Inferior parietal cortex (tissue), 1 donor: ENCODE measurements at regions not wholly inside any gene's neighbourhood (a gene's known extent, or its start where the extent isn't known, plus 50 kb on each side); places are given as distances from the start of the nearest gene placed in this dataset.

ENCODE experiments used
- DNase-seq: peaks from one replicate; pipeline ENCODE4 v3.0.0-alpha.2; 2016; ENCODE audit errors: extremely low spot score

DNA sequence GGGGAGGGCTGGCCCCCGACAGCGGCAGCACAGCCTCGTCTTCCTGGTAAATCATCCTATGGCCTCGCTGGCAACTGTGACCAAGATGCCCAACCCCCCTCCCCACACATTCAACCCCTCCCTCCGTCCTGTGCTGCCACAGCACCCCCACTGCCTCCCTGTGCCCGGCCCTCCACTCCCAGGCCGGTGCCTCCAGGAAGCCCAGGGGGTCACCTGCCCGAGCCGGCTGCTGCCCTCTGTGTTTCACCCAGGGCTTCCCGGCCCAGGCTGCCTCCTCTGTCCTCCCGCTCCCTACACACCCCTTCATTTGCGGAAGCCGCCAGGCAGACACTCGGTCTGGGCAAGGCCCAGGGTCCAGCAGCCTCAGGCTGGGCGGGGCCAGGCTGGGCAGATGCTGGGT lies 188.6 kb downstream of the RBFOX3 start:
- DNase-seq, result no peak

DNA sequence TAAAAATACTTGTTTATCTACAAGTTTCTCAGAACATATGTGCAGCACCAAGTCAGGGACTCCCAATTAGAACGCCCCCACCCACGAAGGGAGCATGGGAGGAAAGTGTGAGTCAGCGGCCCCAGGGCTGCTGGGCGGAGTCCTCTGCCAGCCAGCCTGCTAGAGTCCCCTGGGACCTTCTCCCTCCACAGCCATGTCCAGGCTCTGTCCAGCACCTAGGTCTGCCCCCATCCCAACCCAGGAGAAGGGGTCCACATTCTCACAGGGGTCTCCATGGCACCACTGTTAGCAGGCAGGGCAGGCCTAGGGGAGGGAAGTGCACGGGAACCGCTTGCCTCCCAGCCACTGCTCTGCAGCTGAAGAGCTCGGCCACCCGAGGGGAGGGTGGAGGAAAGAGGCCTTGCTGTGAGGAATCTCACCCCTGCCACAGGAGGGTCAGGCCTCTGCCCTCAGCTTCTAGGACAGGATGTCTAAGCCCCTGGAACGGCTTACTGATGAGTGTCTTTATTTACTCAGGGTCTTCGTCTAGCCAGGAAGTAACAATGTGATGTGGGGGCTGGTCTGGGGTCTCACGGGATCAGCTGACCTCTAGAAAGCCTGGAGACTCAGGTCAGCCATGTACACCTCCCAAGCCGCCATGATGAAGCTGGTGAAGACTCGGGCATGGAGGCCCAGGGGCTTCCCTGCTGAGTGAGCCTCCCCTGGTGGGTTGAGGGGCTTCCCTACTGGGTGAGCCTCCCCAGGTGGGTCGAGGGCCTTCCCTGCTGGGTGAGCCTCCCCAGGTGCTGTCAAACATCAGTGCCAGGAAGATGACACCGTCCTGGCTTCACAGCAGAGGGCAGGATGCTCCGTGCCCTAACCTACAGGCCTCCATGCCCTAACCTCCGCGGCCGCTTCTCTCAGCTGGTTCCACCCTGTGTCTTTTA lies 190.3 kb downstream of the RBFOX3 start:
- peak; percentile 53 for DNase-seq

GRCh38 chr17:79417476-79417988 lies 193.3 kb downstream of the RBFOX3 start:
- DNase-seq, result no peak

DNA sequence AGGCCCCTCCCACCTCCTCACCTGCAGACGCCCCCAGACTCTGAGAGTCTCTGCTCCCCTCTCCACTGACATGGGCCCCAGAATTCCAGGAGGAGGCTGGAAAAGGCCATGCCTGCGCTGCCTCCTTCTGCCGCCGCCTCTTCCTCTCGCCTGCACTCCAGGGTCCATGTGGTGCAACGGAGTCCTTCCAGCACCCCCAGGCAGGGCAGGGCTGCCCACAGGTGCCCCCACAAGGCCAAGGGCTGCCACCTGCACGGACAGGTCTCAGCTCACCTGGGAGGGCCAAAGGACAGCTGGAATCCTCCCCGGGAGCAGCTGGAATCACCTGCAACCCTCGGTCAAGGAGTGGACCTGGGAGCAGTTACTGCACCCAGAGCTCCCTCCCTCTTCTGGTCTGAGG lies 194.9 kb downstream of the RBFOX3 start:
- DNase-seq, result no peak

GRCh38 chr17:79415365-79415764 lies 195.5 kb downstream of the RBFOX3 start:
- no peak for DNase-seq

GRCh38 chr17:79414793-79415211 lies 196.0 kb downstream of the RBFOX3 start:
- no peak for DNase-seq

- no peak for DNase-seq
Observed at GRCh38 chr17:79414063-79414792, 196.6 kb downstream of the RBFOX3 start.

- no peak for DNase-seq
Observed at GRCh38 chr17:79413611-79414010, 197.2 kb downstream of the RBFOX3 start.

DNA sequence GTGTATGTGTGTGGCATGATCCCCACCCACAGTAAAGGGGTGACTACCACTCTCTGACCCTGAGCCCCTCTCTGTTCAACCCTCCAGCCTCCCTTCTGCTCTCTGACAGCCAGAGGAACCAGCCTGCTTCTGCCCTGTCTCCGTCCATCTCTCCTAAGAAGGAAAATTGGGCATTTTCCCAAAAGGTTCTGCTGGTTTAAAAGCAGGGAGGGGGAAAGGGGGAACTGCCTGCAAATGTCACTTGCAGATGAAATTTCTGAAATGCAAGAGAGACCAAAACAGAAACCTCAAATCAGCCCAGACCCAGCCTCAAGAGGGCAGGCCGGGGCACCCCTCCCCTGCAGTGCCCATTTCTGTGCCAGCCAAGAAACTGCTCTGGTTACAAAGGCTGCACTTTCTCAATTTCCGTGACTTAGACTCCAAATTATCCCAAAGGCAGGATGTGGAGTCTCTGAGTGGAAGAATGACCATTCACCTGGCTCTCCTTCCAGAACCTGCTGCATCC lies 197.9 kb downstream of the RBFOX3 start:
- DNase-seq, result no peak

GRCh38 chr17:79412110-79412509 lies 198.7 kb downstream of the RBFOX3 start:
- no peak for DNase-seq

GRCh38 chr17:79411419-79411818 lies 199.4 kb downstream of the RBFOX3 start:
- DNase-seq, result no peak

- DNase-seq, result no peak
Observed at GRCh38 chr17:79410681-79411080, 200.2 kb downstream of the RBFOX3 start.

DNA sequence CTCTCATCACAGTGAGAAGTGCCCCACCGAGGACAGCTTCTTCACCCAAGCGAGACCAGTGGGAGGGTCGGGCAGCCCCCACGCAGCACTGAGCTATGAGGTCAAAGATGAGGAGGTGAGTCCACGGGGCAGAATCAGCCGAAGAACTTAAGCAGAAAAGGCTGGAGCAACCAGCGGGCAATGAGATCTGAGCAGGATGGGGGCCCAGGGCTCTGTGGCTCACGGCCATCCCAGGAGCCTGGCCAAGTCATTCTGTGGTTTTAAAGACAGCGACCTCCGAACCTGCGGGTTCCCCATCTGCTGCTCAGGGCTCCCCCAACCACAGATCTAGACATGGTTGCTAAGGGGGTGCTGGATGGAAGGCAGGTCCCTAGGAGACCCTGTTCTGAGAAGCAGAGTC lies 202.6 kb downstream of the RBFOX3 start:
- no peak for DNase-seq

GRCh38 chr17:79407385-79407784 lies 203.5 kb downstream of the RBFOX3 start:
- no peak for DNase-seq

DNA sequence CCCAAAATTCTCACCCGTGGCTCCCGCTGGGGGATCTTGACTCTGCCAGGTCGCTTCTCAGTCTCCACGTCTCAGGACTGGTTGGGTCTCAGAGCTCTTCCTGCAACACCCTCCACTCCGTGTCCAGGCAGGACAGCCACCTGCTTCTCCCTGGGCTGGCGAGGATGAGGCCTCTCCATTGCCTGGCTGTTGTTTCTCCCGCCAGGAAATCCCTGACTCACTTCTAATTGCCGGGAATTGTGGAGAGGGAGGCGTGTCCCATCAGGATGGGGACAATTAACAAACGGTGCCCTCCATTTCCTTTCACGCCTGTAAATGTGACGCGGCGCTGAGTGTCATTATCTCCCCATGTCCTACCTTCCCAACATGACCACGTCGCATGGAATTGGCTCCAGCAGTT lies 204.5 kb downstream of the RBFOX3 start:
- no peak for DNase-seq

- no peak for DNase-seq
Observed at GRCh38 chr17:79405823-79406222, 205.0 kb downstream of the RBFOX3 start.

DNA sequence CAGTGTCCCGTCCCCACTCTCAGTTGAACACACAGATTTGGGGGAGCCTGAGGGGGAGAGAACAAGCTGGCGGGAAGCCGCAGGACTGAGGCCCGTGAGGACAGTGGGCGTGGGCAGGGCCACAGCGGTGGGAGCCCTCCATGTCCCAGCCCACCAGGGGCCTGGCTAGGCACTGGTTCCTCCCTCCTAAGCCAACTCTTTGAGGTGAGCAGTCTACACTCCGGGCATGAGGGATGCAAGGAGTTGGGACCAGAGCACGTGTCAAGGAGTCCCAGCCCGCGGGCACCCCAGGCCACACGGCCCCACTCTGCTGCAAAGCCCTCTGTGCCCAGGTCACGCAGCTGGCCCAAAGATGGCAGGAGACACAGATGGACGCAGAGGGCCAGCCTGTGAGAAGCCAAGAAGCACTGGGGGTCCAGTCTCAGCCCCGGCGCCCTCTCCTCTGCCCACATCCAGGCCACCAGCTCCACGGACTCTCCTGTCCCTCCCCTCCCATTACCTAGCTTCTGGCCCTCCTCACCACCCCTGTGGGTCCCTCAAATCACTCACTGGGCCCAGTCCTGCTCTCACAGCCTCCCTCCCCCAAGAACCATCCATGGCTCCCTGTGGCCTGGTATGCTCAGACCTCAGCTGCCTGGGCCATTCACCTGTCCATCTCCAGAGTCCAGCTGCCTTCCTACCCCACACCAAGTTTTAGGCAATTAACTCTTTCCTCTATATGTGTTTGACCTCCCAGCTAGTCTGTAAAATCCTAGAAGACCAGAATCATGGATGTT lies 206.5 kb downstream of the RBFOX3 start:
- no peak for DNase-seq

DNA sequence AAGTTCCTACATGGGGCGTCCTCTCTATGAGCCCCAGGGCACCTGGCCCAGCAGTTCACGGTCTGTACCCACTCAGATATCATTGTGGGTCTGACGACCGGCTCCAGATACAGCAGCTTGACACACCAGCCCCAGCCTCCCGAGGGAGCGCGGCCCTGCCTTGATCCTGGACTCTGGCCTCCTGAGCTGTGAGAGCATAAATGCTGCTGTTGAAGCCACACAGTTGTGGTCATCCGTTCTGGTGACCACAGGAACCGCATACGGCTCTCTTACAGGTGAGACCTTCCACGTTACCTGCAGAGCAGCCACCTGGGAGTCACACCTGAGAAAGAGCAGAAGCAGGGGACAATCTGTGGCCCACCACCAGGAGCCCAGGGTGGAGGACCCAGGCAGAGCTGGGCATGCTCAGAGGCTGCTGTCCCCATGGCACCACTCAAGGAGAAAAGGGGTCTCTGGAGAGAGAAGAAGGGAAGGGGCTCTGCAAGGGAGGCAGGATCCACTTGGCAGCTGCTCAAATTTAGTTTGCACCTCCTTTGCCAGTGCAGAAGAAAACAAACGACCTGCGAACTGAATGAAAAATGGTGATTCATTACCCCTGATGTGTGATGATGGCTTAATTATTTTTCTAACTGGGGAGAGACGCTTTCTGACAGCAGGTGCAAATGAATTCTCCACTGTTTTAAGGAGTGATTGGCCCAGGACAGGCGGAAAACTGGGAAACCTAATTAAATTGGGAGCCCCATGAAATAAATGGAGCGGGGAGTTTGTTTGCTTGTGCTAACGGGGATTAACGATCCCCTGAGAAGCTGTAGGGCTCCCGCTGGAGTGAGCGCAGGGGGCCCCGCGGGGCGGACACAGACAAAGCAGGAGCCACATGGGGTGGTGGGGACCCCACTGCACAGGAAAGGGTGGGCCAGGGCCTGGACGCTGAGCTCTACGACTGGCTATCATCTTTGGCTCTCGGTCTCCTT lies 208.9 kb downstream of the RBFOX3 start:
- no peak for DNase-seq

- DNase-seq, result peak; percentile 77
Observed at GRCh38 chr17:79400989-79401703, 209.7 kb downstream of the RBFOX3 start.

GRCh38 chr17:79399610-79400144 lies 211.2 kb downstream of the RBFOX3 start:
- DNase-seq, result no peak
